NCI-H2029 treated with DMSO at 0.1 percent for 48 hours (cell line): ENCODE measurements at regions not wholly inside any gene's neighbourhood (a gene's known extent, or its start where the extent isn't known, plus 50 kb on each side); places are given as distances from the start of the nearest gene placed in this dataset.
A peak's percentile ranks its signal among the peaks of the same experiment; 100 is the strongest.

Source experiments
- DNase-seq: peaks from one replicate; lab custom pipeline; 2025; lab: John Stamatoyannopoulos, UW

GRCh38 chr5:96588539-96588938 lies 73.6 kb upstream of the CAST start:
- no peak for DNase-seq

- no peak for DNase-seq
Measured at GRCh38 chr5:96590796-96591195, 71.4 kb upstream of the CAST start.

GRCh38 chr5:96595300-96596090 lies 66.7 kb upstream of the CAST start:
- DNase-seq = no peak

- DNase-seq = no peak
Measured at GRCh38 chr5:96597438-96598020, 64.6 kb upstream of the CAST start.

- DNase-seq = no peak
Measured at GRCh38 chr5:96601200-96601599, 61.0 kb upstream of the CAST start.

- DNase-seq = peak; percentile 86
Measured at GRCh38 chr5:96601715-96602244, 60.4 kb upstream of the CAST start.

GRCh38 chr5:96602776-96603175 lies 59.4 kb upstream of the CAST start:
- DNase-seq = no peak

- no peak for DNase-seq
Measured at GRCh38 chr5:96605144-96605837, 56.9 kb upstream of the CAST start.

- DNase-seq = no peak
Measured at GRCh38 chr5:96609369-96609768, 52.8 kb upstream of the CAST start.

GRCh38 chr5:96610747-96611146 lies 51.4 kb upstream of the CAST start:
- no peak for DNase-seq

GRCh38 chr5:96611946-96612345 lies 50.2 kb upstream of the CAST start:
- no peak for DNase-seq
